ENCODE measurements at regions not wholly inside any gene's neighbourhood (a gene's known extent, or its start where the extent isn't known, plus 50 kb on each side); places are given as distances from the start of the nearest gene placed in this dataset.

DNA sequence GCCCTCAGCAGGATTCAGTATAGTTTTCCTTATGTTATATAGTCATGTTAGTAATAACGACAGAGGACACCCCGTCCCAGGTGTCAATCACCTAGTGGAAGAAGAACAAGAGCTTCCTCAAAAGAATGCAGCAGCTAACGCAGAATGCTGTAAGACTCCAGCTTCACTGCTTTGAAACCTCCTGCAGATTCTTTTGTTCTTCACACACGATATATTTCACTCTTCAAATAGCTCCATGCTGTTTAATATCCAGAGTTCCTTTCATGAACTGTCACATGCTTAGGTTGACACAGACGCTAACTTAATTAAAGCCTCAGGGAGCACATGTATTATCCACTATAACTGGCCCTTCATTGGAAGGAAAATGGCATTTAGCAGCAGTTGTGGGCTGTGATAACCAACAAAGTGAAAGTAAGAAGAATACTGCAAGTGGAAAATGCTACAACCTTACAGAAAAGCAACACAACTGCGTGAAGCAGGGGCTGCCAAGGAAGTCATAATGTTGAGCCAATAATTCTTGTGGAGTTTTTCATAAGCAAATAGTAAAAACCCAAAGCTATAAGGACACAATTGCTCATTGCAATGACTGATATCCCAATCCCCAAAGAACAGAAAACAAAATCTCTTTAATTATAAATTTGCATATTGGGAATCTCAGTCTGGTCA lies 387.5 kb downstream of the PLK2 start:
- DNase-seq (no peak), ATAC-seq (ENCODE audit: low read depth) (no peak)
- no peak overlapping the region for H3K27ac Mint-ChIP-seq
- no peaks in the 10 kb centered on the region for H3K9me3 Mint-ChIP-seq
- no peak overlapping the region for H3K4me3 Mint-ChIP-seq
- no peaks in the 10 kb centered on the region for H3K4me1 Mint-ChIP-seq
- no peaks in the 10 kb centered on the region for H3K27me3 Mint-ChIP-seq
- no peaks in the 10 kb centered on the region for H3K36me3 Mint-ChIP-seq
- POLR2A ChIA-PET = no interaction called here

DNA sequence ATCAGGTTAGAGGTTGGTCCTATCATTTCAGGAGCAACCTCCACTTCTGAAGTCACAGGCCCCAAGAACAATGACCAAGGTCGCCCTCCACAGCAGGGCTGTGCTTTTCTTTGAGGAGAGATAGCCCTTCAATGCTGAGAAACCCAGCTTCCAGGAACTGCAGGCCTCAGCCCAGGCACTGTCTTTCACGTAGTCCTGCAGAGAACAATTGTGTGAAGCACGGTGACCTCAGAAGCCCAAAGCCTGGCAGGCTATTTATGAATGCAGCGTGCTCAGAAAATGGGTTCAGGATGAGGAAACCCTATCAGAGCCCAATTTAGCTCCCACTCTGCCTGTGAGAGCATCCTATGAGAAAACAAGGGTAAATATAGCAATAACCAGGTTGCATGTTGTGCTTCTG lies 388.3 kb downstream of the PLK2 start:
- Mint-ChIP-seq H3K4me1 (no peaks in the 10 kb centered on the region), H3K9me3 (no peaks in the 10 kb centered on the region), H3K4me3 (no peak overlapping the region), H3K27ac (no peak overlapping the region), H3K27me3 (no peaks in the 10 kb centered on the region), H3K36me3 (no peaks in the 10 kb centered on the region)
- no peak for ATAC-seq (ENCODE audit: low read depth)
- DNase-seq = no peak
- POLR2A ChIA-PET = no interaction called here

DNA sequence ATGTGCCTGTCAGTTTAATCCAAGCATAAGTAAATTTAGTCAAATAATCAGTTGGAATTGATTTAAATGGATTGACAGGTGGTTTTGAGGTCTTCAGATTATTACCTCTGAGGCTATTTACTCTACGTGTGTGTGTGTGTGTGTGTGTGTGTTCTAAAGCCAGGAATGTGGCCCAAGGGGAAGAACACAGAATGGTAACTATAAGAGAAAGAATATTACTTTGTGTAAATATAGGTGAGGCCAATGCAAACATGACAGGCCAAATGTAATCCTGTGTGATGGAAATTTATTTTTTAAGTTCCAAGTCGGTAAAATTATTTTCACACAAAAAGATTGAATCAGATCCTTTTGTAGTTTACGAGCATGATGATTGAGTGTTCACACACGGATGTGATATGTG lies 390.0 kb downstream of the PLK2 start:
- no peak overlapping the region for H3K27ac Mint-ChIP-seq
- POLR2A ChIA-PET = no interaction called here
- no peaks in the 10 kb centered on the region for H3K27me3 Mint-ChIP-seq
- no peak for DNase-seq
- H3K4me1 Mint-ChIP-seq = no peaks in the 10 kb centered on the region
- H3K36me3 Mint-ChIP-seq = no peaks in the 10 kb centered on the region
- ATAC-seq (ENCODE audit: low read depth) = no peak
- H3K4me3 Mint-ChIP-seq = no peak overlapping the region
- no peaks in the 10 kb centered on the region for H3K9me3 Mint-ChIP-seq

DNA sequence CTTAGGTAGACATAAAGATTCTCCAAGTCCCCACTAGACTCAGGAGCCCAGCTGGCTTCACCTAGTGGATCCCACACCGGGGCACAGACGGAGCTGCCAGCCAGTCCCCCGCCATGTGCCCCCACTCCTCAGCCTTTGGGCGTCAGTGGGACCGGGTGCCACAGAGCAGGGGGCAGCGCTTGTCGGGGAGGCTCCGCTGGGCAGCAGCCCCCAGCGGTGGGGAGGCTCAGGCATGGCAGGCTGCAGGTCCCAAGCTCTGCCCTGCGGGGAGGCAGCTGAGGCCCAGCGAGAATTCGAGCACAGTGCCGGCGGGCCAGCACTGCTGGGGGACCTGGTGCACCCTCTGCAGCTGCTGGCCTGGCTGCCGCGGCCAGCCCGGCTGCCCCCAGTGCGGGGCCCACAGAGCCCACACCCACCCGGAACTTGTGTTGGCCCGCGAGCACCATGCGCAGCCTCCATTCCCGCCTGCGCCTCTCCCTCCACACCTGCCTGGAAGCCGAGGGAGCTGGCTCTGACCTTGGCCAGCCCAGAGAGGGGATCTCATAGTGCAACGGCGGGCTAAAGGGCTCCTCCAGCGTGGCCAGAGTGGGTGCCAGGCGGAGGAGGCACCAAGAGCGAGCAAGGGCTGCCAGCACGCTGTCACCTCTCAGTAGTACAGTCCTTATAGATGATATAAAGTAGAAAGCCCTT lies 390.7 kb downstream of the PLK2 start:
- no peaks in the 10 kb centered on the region for H3K9me3 Mint-ChIP-seq
- H3K36me3 Mint-ChIP-seq = no peaks in the 10 kb centered on the region
- DNase-seq (no peak), ATAC-seq (ENCODE audit: low read depth) (no peak)
- no peak overlapping the region for H3K27ac Mint-ChIP-seq
- no peaks in the 10 kb centered on the region for H3K27me3 Mint-ChIP-seq
- no peak overlapping the region for H3K4me3 Mint-ChIP-seq
- H3K4me1 Mint-ChIP-seq = no peaks in the 10 kb centered on the region
- POLR2A ChIA-PET = no interaction called here

DNA sequence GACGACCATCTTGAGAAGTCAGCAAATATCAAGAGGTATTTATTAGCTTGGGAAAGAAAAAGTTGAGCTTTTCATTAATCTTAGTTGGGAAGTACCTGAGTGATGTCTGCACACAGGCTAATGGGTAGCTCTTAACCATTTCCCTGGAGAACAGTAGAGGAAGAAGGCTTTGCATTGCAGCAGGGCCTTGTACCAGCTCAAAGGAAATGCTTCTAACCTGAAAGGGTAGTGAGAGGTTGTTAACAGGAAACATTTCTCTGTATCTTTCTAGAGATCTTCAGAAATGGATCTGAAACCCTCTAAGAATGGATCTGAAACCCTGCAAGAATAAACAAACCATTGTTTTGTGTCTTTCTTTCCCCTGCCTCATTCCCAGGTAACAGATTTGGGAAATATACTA lies 393.3 kb downstream of the PLK2 start:
- no peak for ATAC-seq (ENCODE audit: low read depth)
- POLR2A ChIA-PET = no interaction called here
- DNase-seq = no peak
- Mint-ChIP-seq H3K9me3 (no peaks in the 10 kb centered on the region), H3K4me3 (no peak overlapping the region), H3K36me3 (no peaks in the 10 kb centered on the region), H3K4me1 (no peaks in the 10 kb centered on the region), H3K27ac (no peak overlapping the region), H3K27me3 (no peaks in the 10 kb centered on the region)

DNA sequence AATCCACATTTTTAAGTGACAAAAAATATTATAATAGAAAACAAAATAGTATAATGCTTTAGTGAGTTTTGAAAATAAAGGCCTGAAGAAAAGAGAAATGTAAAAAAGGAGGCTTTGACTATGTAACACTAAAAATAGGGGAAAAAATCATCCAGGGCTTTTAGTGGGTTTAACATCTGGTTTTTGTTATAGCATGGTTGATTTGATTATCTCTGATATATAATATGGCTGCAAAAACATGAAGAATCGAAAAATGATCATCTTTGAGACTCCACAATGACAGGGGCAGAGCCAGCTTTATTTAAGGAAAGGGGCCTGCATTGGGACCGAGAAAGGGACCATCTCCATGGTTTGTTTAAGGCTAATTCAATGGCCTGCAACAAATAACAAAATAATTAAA lies 393.8 kb downstream of the PLK2 start:
- H3K9me3 Mint-ChIP-seq = no peaks in the 10 kb centered on the region
- no peaks in the 10 kb centered on the region for H3K4me1 Mint-ChIP-seq
- no peak overlapping the region for H3K4me3 Mint-ChIP-seq
- no peaks in the 10 kb centered on the region for H3K36me3 Mint-ChIP-seq
- no peak for ATAC-seq (ENCODE audit: low read depth)
- DNase-seq = no peak
- H3K27me3 Mint-ChIP-seq = no peaks in the 10 kb centered on the region
- POLR2A ChIA-PET = no interaction called here
- H3K27ac Mint-ChIP-seq = no peak overlapping the region

DNA sequence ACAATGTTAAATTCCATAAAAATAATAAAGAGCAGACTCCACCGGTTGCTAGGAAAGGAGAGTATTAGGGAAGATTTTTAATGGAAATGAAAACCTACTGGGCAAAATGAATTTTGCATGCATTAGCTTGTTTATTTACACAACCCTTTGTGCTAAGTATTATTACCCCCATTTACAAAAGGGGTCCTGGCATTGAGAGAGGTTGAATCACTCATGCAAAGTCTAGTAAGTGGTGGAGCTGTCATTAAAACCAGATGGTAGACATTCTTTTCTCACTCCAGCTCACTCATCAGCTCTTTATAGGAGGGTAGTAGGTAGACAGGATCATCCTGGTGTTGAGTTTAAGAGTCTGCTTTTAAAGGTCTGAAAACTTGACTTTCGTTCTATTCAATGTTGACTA lies 395.1 kb downstream of the PLK2 start:
- ATAC-seq (ENCODE audit: low read depth) (no peak), DNase-seq (no peak)
- Mint-ChIP-seq H3K4me1 (no peaks in the 10 kb centered on the region), H3K9me3 (no peaks in the 10 kb centered on the region), H3K4me3 (no peak overlapping the region), H3K36me3 (no peaks in the 10 kb centered on the region), H3K27me3 (no peaks in the 10 kb centered on the region), H3K27ac (no peak overlapping the region)
- POLR2A ChIA-PET = no interaction called here

DNA sequence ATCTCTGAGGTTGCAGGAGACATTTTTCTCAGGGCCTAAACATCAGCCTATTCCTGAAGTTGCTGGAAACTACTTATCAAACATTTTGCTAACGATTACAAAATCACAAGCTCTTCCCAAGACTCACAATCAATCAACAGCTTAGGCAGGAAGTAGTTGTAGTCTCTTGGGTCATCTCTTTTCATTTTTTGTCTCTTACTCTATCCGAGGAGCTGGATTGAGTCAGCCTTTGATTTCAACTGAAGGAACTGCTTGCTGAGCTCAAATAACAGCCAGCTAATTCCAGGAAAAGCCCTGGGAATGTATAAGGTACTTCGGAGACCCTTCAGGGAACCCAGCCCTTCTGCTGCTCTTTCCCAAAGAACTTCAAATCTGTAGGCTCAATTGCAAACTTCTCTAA lies 398.9 kb downstream of the PLK2 start:
- DNase-seq (no peak), ATAC-seq (ENCODE audit: low read depth) (no peak)
- H3K27ac Mint-ChIP-seq = no peak overlapping the region
- peaks cover under 1% of the 10 kb centered on the region for H3K9me3 Mint-ChIP-seq
- H3K4me3 Mint-ChIP-seq = no peak overlapping the region
- POLR2A ChIA-PET = no interaction called here
- H3K4me1 Mint-ChIP-seq = no peaks in the 10 kb centered on the region
- H3K36me3 Mint-ChIP-seq = no peaks in the 10 kb centered on the region
- no peaks in the 10 kb centered on the region for H3K27me3 Mint-ChIP-seq

DNA sequence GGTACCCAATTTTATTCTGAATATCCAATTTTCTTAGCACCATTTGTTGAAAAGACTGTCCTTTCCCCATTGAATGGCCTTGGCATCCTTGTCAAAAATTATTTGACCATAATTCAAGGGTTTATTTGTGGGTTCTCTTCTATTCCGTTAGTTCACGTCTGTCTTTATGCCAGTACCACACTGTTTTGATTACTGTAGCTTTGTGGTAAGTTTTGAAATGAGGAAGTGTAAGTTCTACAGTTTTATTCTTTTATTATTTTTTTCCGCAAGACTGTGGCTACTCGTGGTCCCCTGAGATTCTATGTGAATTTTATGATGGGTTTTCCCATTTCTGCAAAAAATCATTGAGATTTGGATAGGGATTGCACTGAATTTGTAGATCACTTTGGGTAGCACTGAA lies 402.6 kb downstream of the PLK2 start:
- Mint-ChIP-seq H3K27me3 (no peaks in the 10 kb centered on the region), H3K36me3 (no peaks in the 10 kb centered on the region), H3K9me3 (peaks cover 4% of the 10 kb centered on the region), H3K4me3 (no peak overlapping the region), H3K27ac (no peak overlapping the region), H3K4me1 (no peaks in the 10 kb centered on the region)
- no peak for ATAC-seq (ENCODE audit: low read depth)
- no peak for DNase-seq
- POLR2A ChIA-PET = no interaction called here

DNA sequence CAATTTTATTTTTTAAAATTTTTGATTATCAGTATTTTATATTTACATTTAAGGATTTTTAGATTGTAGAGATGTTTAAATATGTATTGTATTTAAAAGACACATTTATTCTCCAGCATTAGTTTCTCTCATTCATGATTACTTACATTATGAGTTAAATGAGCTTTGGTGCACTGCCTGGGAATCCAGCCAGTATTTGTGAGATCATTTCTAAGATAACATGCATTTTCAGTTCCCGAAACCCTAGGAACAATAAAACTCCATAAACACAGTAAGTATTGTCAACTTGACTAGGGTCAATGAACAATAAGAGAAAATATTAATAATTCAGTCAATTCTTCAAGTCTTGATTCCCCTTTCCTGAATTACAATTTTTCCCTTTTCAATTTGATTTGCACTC lies 403.3 kb downstream of the PLK2 start:
- ATAC-seq (ENCODE audit: low read depth) = no peak
- DNase-seq = no peak
- H3K9me3 Mint-ChIP-seq = peaks cover 4% of the 10 kb centered on the region
- POLR2A ChIA-PET = no interaction called here
- H3K27me3 Mint-ChIP-seq = no peaks in the 10 kb centered on the region
- no peak overlapping the region for H3K27ac Mint-ChIP-seq
- no peaks in the 10 kb centered on the region for H3K4me1 Mint-ChIP-seq
- H3K36me3 Mint-ChIP-seq = no peaks in the 10 kb centered on the region
- no peak overlapping the region for H3K4me3 Mint-ChIP-seq

DNA sequence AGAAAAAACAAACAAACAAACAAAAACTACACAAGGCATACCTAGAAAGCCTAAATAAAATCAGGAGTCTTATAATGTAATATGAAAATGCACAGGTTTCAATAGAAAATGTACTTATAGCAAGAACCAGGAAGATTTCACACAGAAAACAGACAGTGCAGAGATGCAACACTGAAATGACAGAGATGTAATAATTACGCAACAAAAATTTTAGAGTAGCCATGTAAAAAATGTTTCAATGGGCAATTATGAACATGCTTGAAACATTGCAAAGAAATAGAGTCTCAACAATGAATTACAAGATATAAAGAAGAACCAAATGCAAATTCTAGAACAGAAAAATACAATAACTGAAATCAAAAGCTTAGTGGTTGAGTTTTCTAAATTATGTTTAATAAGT lies 405.9 kb downstream of the PLK2 start:
- ATAC-seq (ENCODE audit: low read depth) = no peak

DNA sequence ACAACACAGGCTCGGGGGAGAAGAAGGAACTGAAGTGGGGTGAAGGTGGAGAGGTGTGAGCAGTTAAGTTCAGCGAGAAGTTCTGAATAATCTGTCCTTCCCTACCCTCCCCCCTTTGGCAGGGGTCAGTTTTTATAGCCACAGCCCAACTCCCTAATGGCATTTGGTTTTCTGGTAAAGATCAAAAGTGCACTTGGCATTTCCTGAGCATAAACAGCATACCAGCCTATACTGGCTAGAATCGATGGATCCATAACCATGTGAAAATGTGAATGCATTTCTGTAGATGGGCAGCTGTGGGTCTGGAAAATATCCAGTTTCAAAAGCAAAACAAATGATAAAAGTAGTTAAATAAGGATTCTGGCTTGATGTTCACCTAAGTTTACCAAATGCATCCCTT lies 410.9 kb downstream of the PLK2 start:
- H3K27me3 Mint-ChIP-seq = no peaks in the 10 kb centered on the region
- H3K36me3 Mint-ChIP-seq = no peaks in the 10 kb centered on the region
- no peak for ATAC-seq (ENCODE audit: low read depth)
- no peak for DNase-seq
- H3K4me1 Mint-ChIP-seq = no peaks in the 10 kb centered on the region
- no peak overlapping the region for H3K27ac Mint-ChIP-seq
- H3K9me3 Mint-ChIP-seq = peaks cover 3% of the 10 kb centered on the region
- POLR2A ChIA-PET = no interaction called here
- H3K4me3 Mint-ChIP-seq = no peak overlapping the region

More for the DNA sequence above, 405.9 kb downstream of the PLK2 start:
- Mint-ChIP-seq H3K27ac (no peak overlapping the region), H3K9me3 (peaks cover 4% of the 10 kb centered on the region), H3K4me1 (no peaks in the 10 kb centered on the region), H3K27me3 (no peaks in the 10 kb centered on the region), H3K4me3 (no peak overlapping the region), H3K36me3 (no peaks in the 10 kb centered on the region)
- DNase-seq = no peak
- POLR2A ChIA-PET = no interaction called here

DNA sequence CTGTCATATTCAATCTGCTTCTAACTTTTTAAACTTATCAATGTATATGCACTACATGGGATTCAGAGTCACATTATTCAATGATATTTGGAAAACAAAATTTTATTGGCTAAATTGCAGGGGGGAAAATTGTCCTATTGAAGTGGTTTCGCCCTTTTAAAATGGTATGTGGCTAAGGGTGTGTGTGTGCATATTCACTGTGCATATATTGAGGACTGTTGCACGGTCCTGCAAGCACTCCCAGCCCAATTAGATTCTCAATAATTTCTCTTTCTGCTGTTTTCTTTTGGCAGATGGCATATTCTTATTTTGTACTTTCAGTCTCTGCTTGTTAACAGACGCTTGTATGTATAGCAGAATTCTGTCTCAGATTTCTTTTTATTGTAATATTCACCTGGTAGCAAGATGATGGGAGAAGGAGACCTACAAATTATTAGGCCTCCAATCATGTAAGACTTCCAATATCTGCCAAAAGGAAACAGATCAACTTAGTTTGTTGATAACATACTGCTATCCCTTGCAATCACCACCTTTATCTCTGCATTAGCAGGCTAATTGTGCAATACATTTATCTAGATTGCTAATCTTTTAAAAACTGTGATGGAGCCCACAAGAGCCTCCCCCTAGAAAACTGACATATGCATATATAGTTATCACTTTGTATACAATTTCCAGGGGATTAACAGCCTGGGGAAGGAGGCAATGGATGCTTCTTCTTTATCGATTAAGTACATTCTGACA lies 411.5 kb downstream of the PLK2 start:
- no peaks in the 10 kb centered on the region for H3K4me1 Mint-ChIP-seq
- no peak overlapping the region for H3K27ac Mint-ChIP-seq
- POLR2A ChIA-PET = no interaction called here
- H3K9me3 Mint-ChIP-seq = peaks cover 2% of the 10 kb centered on the region
- H3K27me3 Mint-ChIP-seq = no peaks in the 10 kb centered on the region
- no peak overlapping the region for H3K4me3 Mint-ChIP-seq
- no peaks in the 10 kb centered on the region for H3K36me3 Mint-ChIP-seq
- DNase-seq (no peak), ATAC-seq (ENCODE audit: low read depth) (no peak)

DNA sequence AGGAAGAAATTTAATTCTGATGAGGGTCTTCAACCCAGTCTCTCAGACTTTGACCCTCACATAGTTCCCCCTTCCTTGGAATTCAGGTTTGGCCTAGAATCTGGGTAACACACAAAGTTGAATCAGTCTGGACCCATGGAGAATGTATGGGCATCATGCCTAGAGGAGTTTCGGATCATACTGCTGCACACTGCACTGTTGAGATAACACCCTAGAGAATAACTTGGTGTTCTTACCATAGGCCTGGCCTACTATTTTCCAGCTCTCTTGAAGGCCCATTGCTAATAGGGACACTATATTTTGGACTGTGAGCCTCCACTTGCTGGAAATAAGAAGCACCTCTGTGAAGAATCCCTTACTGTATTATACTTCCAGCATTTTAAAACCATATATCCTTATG lies 413.5 kb downstream of the PLK2 start:
- no peaks in the 10 kb centered on the region for H3K9me3 Mint-ChIP-seq
- no peak overlapping the region for H3K4me3 Mint-ChIP-seq
- POLR2A ChIA-PET = no interaction called here
- no peaks in the 10 kb centered on the region for H3K36me3 Mint-ChIP-seq
- no peak for DNase-seq
- H3K27me3 Mint-ChIP-seq = no peaks in the 10 kb centered on the region
- H3K27ac Mint-ChIP-seq = no peak overlapping the region
- H3K4me1 Mint-ChIP-seq = no peaks in the 10 kb centered on the region
- ATAC-seq (ENCODE audit: low read depth) = no peak

All from activated naive CD8-positive, alpha-beta T cell treated with anti-CD3 and anti-CD28 coated beads, Interleukin-2, amount 10 ng/mL, durations not matched to agents 7 days and 5 days (primary cell).